SK-N-SH treated with all-trans-retinoic acid at 6 μM for 48 hours (cell line): ENCODE measurements at regions not wholly inside any gene's neighbourhood (a gene's known extent, or its start where the extent isn't known, plus 50 kb on each side); places are given as distances from the start of the nearest gene placed in this dataset.
"Not testable (repeated sequence)": the region's sequence is repeated elsewhere in the genome, so short reads cannot be mapped to it uniquely, and the experiment has no call there.

Experiments
- ATAC-seq: fragments of 200-7000 bp; cut with Tn5 transposase; 3 replicates; pipeline ENCODE4 v1.9.1; 2020; ENCODE audit warnings: mild to moderate bottlenecking, moderate library complexity
- CSDC2 ChIP-seq: fragments of 250-450 bp; sonication (Bioruptor Pico); IDR thresholded peaks from 2 replicates; pipeline ENCODE4 v1.5.0; 2020; ENCODE audit warnings: mild to moderate bottlenecking, moderate library complexity
- ESRRG ChIP-seq: fragments of 250-450 bp; sonication (Bioruptor Pico); IDR thresholded peaks from 2 replicates; pipeline ENCODE4 v1.6.1; 2021; ENCODE audit warnings: mild to moderate bottlenecking
- GLIS3 ChIP-seq: fragments of 250-450 bp; sonication (Bioruptor Pico); IDR thresholded peaks from 2 replicates; pipeline ENCODE4 v1.5.0; 2020; ENCODE audit warnings: mild to moderate bottlenecking, moderate library complexity
- ISL1 ChIP-seq: fragments of 250-450 bp; sonication (Bioruptor Pico); IDR thresholded peaks from 2 replicates; pipeline ENCODE4 v2.1.2; 2022; ENCODE audit warnings: mild to moderate bottlenecking, moderate library complexity
- OSR1 ChIP-seq: fragments of 250-450 bp; sonication (Bioruptor Pico); IDR thresholded peaks from 2 replicates; pipeline ENCODE4 v1.8.0; 2022; ENCODE audit warnings: moderate library complexity, mild to moderate bottlenecking, inconsistent platforms
- RARB ChIP-seq: fragments of 250-450 bp; sonication (Bioruptor Pico); IDR thresholded peaks from 2 replicates; pipeline ENCODE4 v1.8.0; 2021; ENCODE audit warnings: mild to moderate bottlenecking, moderate library complexity
- TOX ChIP-seq: fragments of 250-450 bp; sonication (Bioruptor Pico); IDR thresholded peaks from 2 replicates; pipeline ENCODE4 v1.8.0; 2021; ENCODE audit warnings: mild to moderate bottlenecking, moderate library complexity, borderline replicate concordance
- ZC3H10 ChIP-seq: fragments of 250-450 bp; sonication (Bioruptor Pico); IDR thresholded peaks from 2 replicates; pipeline ENCODE4 v1.5.1; 2021; ENCODE audit warnings: mild to moderate bottlenecking, moderate library complexity
- ZFP3 ChIP-seq: fragments of 250-450 bp; sonication (Bioruptor Pico); IDR thresholded peaks from 2 replicates; pipeline ENCODE4 v1.5.0; 2020; ENCODE audit warnings: mild to moderate bottlenecking, moderate library complexity
- ZNF565 ChIP-seq: fragments of 450-650 bp; formaldehyde crosslinking; conservative IDR thresholded peaks from 2 replicates; pipeline ENCODE4 v1.5.0; 2020; ENCODE audit warnings: low read depth, mild to moderate bottlenecking, moderate library complexity
- ZNF70 ChIP-seq: fragments of 450-650 bp; formaldehyde crosslinking; IDR thresholded peaks from 2 replicates; pipeline ENCODE4 v1.5.0; 2020; ENCODE audit warnings: mild to moderate bottlenecking, moderate library complexity
- ZNF8 ChIP-seq: fragments of 450-650 bp; formaldehyde crosslinking; IDR thresholded peaks from 2 replicates; pipeline ENCODE4 v1.5.0; 2020; ENCODE audit warnings: mild to moderate bottlenecking, moderate library complexity
- TF ChIP-seq, protein P1 (sequence below): fragments of 250-450 bp; sonication (Bioruptor Pico); IDR thresholded peaks from 2 replicates; pipeline ENCODE4 v1.5.0; 2020; ENCODE audit warnings: mild to moderate bottlenecking, moderate library complexity
- TF ChIP-seq, protein P2 (sequence below): fragments of 250-450 bp; sonication (Bioruptor Pico); IDR thresholded peaks from 2 replicates; pipeline ENCODE4 v1.8.0; 2021; ENCODE audit warnings: low read depth, mild to moderate bottlenecking, moderate library complexity, borderline replicate concordance
- TF ChIP-seq, protein P3 (sequence below): fragments of 250-450 bp; sonication (Bioruptor Pico); IDR thresholded peaks from 2 replicates; pipeline ENCODE4 v1.5.1; 2020; ENCODE audit warnings: low read depth, mild to moderate bottlenecking, moderate library complexity
- TF ChIP-seq, protein P4 (sequence below): fragments of 250-450 bp; sonication (Bioruptor Pico); IDR thresholded peaks from 2 replicates; pipeline ENCODE4 v1.8.0; 2020; ENCODE audit warnings: mild to moderate bottlenecking, moderate library complexity, borderline replicate concordance
- TF ChIP-seq, protein P5 (sequence below): fragments of 250-450 bp; sonication (Bioruptor Pico); IDR thresholded peaks from 2 replicates; pipeline ENCODE4 v1.5.1; 2021; ENCODE audit warnings: mild to moderate bottlenecking, moderate library complexity

DNA sequence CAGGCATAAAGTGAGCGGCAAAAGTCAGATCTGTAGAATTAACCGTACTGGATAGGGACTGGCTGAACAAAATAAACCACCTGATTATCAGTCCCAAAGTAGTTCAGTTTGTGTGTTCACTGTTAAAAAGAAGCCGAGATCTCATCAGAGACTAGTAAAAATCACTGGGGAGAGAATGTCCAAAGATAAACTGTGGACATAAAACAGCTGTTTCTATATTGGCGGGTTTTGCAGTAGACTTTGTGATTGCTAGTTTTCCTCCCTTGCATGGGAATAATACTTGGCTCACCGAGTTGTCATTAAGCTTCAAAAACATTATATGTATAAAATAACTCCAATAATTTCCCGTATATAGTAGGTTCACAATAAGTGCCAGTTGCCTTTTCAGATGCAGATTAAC lies 114.2 kb upstream of the ID4 start (continued):
- TF ChIP-seq, protein P1, sequence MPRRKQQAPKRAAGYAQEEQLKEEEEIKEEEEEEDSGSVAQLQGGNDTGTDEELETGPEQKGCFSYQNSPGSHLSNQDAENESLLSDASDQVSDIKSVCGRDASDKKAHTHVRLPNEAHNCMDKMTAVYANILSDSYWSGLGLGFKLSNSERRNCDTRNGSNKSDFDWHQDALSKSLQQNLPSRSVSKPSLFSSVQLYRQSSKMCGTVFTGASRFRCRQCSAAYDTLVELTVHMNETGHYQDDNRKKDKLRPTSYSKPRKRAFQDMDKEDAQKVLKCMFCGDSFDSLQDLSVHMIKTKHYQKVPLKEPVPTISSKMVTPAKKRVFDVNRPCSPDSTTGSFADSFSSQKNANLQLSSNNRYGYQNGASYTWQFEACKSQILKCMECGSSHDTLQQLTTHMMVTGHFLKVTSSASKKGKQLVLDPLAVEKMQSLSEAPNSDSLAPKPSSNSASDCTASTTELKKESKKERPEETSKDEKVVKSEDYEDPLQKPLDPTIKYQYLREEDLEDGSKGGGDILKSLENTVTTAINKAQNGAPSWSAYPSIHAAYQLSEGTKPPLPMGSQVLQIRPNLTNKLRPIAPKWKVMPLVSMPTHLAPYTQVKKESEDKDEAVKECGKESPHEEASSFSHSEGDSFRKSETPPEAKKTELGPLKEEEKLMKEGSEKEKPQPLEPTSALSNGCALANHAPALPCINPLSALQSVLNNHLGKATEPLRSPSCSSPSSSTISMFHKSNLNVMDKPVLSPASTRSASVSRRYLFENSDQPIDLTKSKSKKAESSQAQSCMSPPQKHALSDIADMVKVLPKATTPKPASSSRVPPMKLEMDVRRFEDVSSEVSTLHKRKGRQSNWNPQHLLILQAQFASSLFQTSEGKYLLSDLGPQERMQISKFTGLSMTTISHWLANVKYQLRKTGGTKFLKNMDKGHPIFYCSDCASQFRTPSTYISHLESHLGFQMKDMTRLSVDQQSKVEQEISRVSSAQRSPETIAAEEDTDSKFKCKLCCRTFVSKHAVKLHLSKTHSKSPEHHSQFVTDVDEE (CRISPR knock-in tag): no peak

DNA sequence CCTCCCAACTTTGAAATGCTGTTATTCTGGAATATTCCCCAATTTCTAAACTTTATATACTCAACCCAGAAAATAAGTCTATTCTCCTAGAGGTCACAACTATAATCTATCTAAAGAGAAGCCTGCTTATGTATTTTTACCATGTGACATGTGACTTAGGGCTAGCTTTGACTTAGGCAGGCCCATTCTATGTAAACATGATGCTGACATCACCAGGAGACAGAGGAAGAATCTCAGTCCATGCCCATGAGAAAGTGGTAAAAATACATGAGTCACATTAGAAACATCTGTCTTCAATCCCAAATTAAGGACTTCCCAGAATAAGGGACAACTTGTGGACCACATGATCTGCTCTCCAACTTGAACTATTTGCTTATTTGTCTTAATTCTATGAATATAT lies 113.6 kb upstream of the ID4 start:
- no peak for ATAC-seq
- TF ChIP-seq ESRRG (CRISPR knock-in tag) (no peak), GLIS3 (no peak), RARB (CRISPR knock-in tag) (no peak), ZC3H10 (CRISPR knock-in tag) (no peak), CSDC2 (CRISPR knock-in tag) (no peak), TOX (CRISPR knock-in tag) (no peak), ISL1 (no peak), ZFP3 (no peak), ZNF565 (CRISPR knock-in tag) (no peak), ZNF8 (CRISPR knock-in tag) (no peak), ZNF70 (CRISPR knock-in tag) (no peak)
- TF ChIP-seq, protein P2, sequence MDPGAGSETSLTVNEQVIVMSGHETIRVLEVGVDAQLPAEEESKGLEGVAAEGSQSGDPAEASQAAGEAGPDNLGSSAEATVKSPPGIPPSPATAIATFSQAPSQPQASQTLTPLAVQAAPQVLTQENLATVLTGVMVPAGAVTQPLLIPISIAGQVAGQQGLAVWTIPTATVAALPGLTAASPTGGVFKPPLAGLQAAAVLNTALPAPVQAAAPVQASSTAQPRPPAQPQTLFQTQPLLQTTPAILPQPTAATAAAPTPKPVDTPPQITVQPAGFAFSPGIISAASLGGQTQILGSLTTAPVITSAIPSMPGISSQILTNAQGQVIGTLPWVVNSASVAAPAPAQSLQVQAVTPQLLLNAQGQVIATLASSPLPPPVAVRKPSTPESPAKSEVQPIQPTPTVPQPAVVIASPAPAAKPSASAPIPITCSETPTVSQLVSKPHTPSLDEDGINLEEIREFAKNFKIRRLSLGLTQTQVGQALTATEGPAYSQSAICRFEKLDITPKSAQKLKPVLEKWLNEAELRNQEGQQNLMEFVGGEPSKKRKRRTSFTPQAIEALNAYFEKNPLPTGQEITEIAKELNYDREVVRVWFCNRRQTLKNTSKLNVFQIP (CRISPR knock-in tag): no peak
- TF ChIP-seq, protein P1 (CRISPR knock-in tag): no peak
- TF ChIP-seq, protein P3, sequence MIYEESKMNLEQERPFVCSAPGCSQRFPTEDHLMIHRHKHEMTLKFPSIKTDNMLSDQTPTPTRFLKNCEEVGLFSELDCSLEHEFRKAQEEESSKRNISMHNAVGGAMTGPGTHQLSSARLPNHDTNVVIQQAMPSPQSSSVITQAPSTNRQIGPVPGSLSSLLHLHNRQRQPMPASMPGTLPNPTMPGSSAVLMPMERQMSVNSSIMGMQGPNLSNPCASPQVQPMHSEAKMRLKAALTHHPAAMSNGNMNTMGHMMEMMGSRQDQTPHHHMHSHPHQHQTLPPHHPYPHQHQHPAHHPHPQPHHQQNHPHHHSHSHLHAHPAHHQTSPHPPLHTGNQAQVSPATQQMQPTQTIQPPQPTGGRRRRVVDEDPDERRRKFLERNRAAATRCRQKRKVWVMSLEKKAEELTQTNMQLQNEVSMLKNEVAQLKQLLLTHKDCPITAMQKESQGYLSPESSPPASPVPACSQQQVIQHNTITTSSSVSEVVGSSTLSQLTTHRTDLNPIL (CRISPR knock-in tag): no peak
- TF ChIP-seq, protein P4, sequence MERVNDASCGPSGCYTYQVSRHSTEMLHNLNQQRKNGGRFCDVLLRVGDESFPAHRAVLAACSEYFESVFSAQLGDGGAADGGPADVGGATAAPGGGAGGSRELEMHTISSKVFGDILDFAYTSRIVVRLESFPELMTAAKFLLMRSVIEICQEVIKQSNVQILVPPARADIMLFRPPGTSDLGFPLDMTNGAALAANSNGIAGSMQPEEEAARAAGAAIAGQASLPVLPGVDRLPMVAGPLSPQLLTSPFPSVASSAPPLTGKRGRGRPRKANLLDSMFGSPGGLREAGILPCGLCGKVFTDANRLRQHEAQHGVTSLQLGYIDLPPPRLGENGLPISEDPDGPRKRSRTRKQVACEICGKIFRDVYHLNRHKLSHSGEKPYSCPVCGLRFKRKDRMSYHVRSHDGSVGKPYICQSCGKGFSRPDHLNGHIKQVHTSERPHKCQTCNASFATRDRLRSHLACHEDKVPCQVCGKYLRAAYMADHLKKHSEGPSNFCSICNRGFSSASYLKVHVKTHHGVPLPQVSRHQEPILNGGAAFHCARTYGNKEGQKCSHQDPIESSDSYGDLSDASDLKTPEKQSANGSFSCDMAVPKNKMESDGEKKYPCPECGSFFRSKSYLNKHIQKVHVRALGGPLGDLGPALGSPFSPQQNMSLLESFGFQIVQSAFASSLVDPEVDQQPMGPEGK (CRISPR knock-in tag): no peak
- TF ChIP-seq, all 23 proteins: peak for 0

DNA sequence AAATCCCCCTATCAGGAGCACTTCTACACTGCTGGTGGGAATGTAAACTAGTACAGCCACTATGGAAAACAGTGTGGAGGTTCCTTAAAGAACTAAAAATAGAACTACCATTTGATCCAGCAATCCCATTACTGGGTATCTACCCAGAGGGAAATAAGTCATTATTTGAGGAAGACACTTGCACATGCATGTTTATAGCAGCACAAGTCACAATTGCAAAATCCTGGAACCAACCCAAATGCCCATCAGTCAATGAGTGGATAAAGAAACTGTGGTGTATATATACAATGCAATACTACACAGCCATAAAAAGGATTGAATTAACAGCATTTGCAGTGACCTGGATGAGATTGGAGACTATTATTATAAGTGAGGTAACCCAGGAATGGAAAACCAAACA lies 111.7 kb upstream of the ID4 start:
- not testable (repeated sequence) for ATAC-seq

DNA sequence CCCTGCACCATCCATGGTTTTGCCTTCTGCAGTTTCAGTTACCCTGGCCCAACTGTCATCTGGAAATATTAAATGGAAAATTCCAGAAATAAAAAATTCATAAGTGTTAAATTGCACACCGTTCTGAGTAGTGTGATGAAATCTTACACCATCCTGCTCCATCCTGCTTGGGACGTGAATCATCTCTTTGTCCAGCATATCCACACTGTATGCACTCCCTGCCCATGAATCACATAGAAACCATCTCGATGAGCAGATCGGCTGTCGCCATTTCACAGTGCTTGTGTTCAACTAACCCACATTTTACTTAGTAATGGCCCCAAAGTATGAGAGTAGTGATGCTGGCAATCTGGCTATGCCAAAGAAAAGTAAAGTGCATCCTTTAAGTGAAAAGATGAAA lies 105.9 kb upstream of the ID4 start:
- TF ChIP-seq OSR1 (CRISPR knock-in tag) (no peak), ZC3H10 (CRISPR knock-in tag) (no peak)
- TF ChIP-seq, protein P5, sequence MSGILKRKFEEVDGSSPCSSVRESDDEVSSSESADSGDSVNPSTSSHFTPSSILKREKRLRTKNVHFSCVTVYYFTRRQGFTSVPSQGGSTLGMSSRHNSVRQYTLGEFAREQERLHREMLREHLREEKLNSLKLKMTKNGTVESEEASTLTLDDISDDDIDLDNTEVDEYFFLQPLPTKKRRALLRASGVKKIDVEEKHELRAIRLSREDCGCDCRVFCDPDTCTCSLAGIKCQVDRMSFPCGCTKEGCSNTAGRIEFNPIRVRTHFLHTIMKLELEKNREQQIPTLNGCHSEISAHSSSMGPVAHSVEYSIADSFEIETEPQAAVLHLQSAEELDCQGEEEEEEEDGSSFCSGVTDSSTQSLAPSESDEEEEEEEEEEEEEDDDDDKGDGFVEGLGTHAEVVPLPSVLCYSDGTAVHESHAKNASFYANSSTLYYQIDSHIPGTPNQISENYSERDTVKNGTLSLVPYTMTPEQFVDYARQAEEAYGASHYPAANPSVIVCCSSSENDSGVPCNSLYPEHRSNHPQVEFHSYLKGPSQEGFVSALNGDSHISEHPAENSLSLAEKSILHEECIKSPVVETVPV (CRISPR knock-in tag): no peak
- ATAC-seq: peak; percentile 99
